OCI-LY1 (cell line): ENCODE measurements at regions not wholly inside any gene's neighbourhood (a gene's known extent, or its start where the extent isn't known, plus 50 kb on each side); places are given as distances from the start of the nearest gene placed in this dataset.

Experiments used
- H2AFZ ChIP-seq: fragments of 200-600 bp; sonication (generic), shearing (Covaris generic); 2 replicates; pipeline ENCODE4 v1.6.0; 2014; ENCODE audit warnings: antibody characterized with exemption, mild to moderate bottlenecking, low read length
- H3F3A ChIP-seq: fragments of 200-600 bp; sonication (generic), shearing (Covaris generic); 2 replicates; pipeline ENCODE4 v1.6.0; 2014; ENCODE audit warnings: mild to moderate bottlenecking, antibody characterized with exemption, low read length, moderate library complexity; ENCODE audit not compliant: insufficient read depth
- H3K27ac ChIP-seq: fragments of 200-600 bp; sonication (generic); 2 replicates; pipeline ENCODE4 v1.5.1; 2014; ENCODE audit warnings: low read length, mixed run types, mild to moderate bottlenecking, low read depth; ENCODE audit not compliant: poor library complexity, severe bottlenecking
- H3K27me3 ChIP-seq: fragments of 200-600 bp; sonication (generic); 2 replicates; pipeline ENCODE4 v1.6.0; 2014; ENCODE audit warnings: antibody characterized with exemption, mild to moderate bottlenecking, low read length, moderate library complexity; ENCODE audit not compliant: insufficient read depth
- H3K36me3 ChIP-seq: fragments of 200-600 bp; sonication (generic); 2 replicates; pipeline ENCODE4 v1.6.1; 2014; ENCODE audit warnings: mild to moderate bottlenecking, antibody characterized with exemption, low read length, moderate library complexity, mixed read lengths; ENCODE audit not compliant: insufficient read depth
- H3K4me1 ChIP-seq: fragments of 200-600 bp; sonication (generic); 2 replicates; pipeline ENCODE4 v1.5.1; 2014; ENCODE audit warnings: mild to moderate bottlenecking, low read length, moderate library complexity; ENCODE audit not compliant: insufficient read depth, severe bottlenecking
- H3K4me2 ChIP-seq: fragments of 200-600 bp; sonication (generic), shearing (Covaris generic); 2 replicates; pipeline ENCODE4 v1.6.1; 2014; ENCODE audit warnings: low read length
- H3K4me3 ChIP-seq: fragments of 200-600 bp; sonication (generic); 2 replicates; pipeline ENCODE4 v1.5.1; 2014; ENCODE audit warnings: low read length, low read depth, mild to moderate bottlenecking, mixed read lengths; ENCODE audit not compliant: poor library complexity, severe bottlenecking
- H3K79me2 ChIP-seq: fragments of 200-600 bp; shearing (Covaris generic); 2 replicates; pipeline ENCODE4 v1.6.1; 2016; ENCODE audit warnings: mixed run types, low read length, mixed read lengths; ENCODE audit not compliant: insufficient read depth
- H3K9ac ChIP-seq: fragments of 200-600 bp; sonication (generic), shearing (Covaris generic); 2 replicates; pipeline ENCODE4 v1.6.1; 2014; ENCODE audit warnings: mild to moderate bottlenecking, low read length, mixed read lengths
- H3K9me2 ChIP-seq: fragments of 200-600 bp; sonication (generic), shearing (Covaris generic); 2 replicates; pipeline ENCODE4 v1.6.1; 2014; ENCODE audit warnings: low read depth, mild to moderate bottlenecking, low read length, mixed read lengths
- H3K9me3 ChIP-seq: fragments of 200-600 bp; shearing (Covaris generic); 2 replicates; pipeline ENCODE4 v1.6.1; 2014; ENCODE audit warnings: low read length, mixed read lengths
- H4K20me1 ChIP-seq: fragments of 200-600 bp; sonication (generic), shearing (Covaris generic); 2 replicates; pipeline ENCODE4 v1.6.0; 2016; ENCODE audit warnings: mild to moderate bottlenecking, low read length; ENCODE audit not compliant: insufficient read depth
- CTCF ChIP-seq: fragments of 200-600 bp; sonication (generic), shearing (Covaris generic); IDR thresholded peaks from 2 replicates; pipeline ENCODE4 v1.5.1; 2017; ENCODE audit warnings: mild to moderate bottlenecking, antibody characterized with exemption, low read length, moderate library complexity, mixed read lengths
- EZH2 ChIP-seq: fragments of 200-600 bp; sonication (generic), shearing (Covaris generic); IDR thresholded peaks from 2 replicates; pipeline ENCODE4 v1.8.0; 2017; ENCODE audit warnings: borderline replicate concordance, mixed run types, mild to moderate bottlenecking, antibody characterized with exemption, low read length, moderate library complexity, mixed read lengths

- Histone ChIP-seq H3K9ac (no peak overlapping the region), H3K79me2 (no peaks in the 10 kb centered on the region), H3K4me1 (no peaks in the 10 kb centered on the region), H3K27me3 (no peaks in the 10 kb centered on the region), H3K27ac (no peak overlapping the region), H3K9me2 (no peaks in the 10 kb centered on the region), H4K20me1 (no peaks in the 10 kb centered on the region), H3K4me2 (no peak overlapping the region), H2AFZ (no peak overlapping the region), H3K4me3 (no peak overlapping the region), H3F3A (no peaks in the 10 kb centered on the region), H3K9me3 (no peaks in the 10 kb centered on the region), H3K36me3 (no peaks in the 10 kb centered on the region)
- TF ChIP-seq EZH2 (no peak), CTCF (no peak)
Observed at GRCh38 chr6:164661716-164662115, 647.7 kb downstream of the C6orf118 start.

GRCh38 chr6:164660781-164661180, 648.6 kb downstream of the C6orf118 start:
- Histone ChIP-seq H3K9ac (no peak overlapping the region), H3K27ac (no peak overlapping the region), H2AFZ (no peak overlapping the region)

GRCh38 chr6:164640956-164641355, 668.4 kb downstream of the C6orf118 start:
- no peak overlapping the region for H3K4me3 ChIP-seq
- H3K4me1 ChIP-seq, result no peaks in the 10 kb centered on the region
- TF ChIP-seq EZH2, result no peak
- TF ChIP-seq CTCF, result no peak
- no peak overlapping the region for H3K4me2 ChIP-seq
- H4K20me1 ChIP-seq, result no peaks in the 10 kb centered on the region
- H3K9me3 ChIP-seq, result no peaks in the 10 kb centered on the region
- H3K9ac ChIP-seq, result no peak overlapping the region
- H3F3A ChIP-seq, result no peaks in the 10 kb centered on the region
- no peak overlapping the region for H3K27ac ChIP-seq
- H3K79me2 ChIP-seq, result no peaks in the 10 kb centered on the region
- no peaks in the 10 kb centered on the region for H3K36me3 ChIP-seq
- H3K9me2 ChIP-seq, result no peaks in the 10 kb centered on the region
- no peak overlapping the region for H2AFZ ChIP-seq
- H3K27me3 ChIP-seq, result no peaks in the 10 kb centered on the region

More at GRCh38 chr6:164660781-164661180, 648.6 kb downstream of the C6orf118 start:
- no peaks in the 10 kb centered on the region for H3K27me3 ChIP-seq
- no peaks in the 10 kb centered on the region for H4K20me1 ChIP-seq
- H3K4me2 ChIP-seq, result no peak overlapping the region
- H3K9me2 ChIP-seq, result no peaks in the 10 kb centered on the region
- H3F3A ChIP-seq, result no peaks in the 10 kb centered on the region
- TF ChIP-seq CTCF, result no peak
- H3K9me3 ChIP-seq, result no peaks in the 10 kb centered on the region
- H3K79me2 ChIP-seq, result no peaks in the 10 kb centered on the region
- H3K4me3 ChIP-seq, result no peak overlapping the region
- no peaks in the 10 kb centered on the region for H3K4me1 ChIP-seq
- no peaks in the 10 kb centered on the region for H3K36me3 ChIP-seq
